NCI-H187 treated with DMSO at 0.1 percent for 48 hours (cell line): ENCODE measurements at regions not wholly inside any gene's neighbourhood (a gene's known extent, or its start where the extent isn't known, plus 50 kb on each side); places are given as distances from the start of the nearest gene placed in this dataset.
"Not testable (repeated sequence)": the region's sequence is repeated elsewhere in the genome, so short reads cannot be mapped to it uniquely, and the experiment has no call there.

Source experiments
- DNase-seq: peaks from one replicate; lab custom pipeline; 2025; lab: John Stamatoyannopoulos, UW

DNA sequence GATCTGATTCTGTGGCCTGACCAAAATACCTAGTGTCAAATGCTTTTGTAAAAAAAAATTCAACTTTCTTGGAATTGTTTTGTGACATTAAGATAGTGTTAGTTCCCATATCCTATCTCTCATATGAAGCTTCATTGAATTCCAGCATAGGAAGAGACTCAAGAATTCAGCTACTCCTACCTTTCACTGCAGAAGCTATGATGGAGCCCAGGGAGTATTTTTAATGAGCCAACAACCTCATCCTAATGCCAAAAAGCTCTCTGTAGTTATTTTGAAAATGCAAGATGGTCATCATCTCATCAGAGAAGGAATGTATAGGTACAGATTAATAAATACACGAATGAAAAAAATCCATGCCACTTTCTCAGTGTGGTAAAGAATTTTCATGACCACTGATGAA lies 431.2 kb upstream of the SGCG start:
- no peak for DNase-seq

DNA sequence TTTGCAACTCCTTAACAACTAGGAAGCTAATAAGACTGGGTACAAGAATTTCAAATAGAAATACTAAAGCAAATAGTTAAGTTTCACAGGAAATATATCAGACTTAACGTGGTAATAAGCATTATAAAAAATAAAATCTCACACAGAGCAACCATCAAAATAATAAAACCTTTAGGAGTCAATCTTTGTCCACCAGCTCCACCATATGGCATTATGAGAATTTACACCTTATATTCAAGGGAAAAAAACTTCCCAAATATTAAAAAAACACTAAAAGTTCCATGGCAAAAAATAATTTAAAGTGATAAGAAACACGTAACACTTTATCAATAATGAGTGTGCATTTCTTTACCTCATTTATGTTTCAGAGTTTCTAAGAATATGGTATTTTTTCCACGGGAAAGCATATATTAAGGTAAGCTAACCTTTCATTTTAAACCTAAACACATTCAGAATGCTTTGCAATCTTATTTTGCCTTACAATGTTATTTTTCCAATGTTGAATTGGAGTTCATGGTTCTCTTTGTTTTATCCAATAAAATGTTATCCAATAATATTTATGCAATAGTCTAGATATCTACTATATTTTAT lies 423.2 kb upstream of the SGCG start:
- DNase-seq: no peak

DNA sequence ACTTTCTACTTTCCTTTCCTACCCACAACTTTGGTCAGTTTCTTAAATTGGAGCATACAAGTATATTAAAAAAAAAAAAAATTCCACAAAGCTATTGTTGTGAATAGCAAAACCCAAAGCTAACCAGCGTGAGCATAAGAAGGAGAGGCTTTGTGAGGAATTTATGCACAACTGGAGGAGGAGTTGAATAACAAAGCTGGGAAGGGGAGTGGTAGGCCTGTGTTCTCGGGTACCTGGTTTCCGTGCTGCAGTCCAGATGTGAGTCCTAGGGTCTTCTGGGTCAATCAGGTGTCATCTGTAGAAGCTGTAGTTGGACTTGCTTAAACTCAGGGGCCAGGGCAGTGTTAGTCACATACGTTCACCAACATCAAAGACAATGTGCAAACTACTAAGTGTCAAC lies 422.5 kb upstream of the SGCG start:
- DNase-seq: no peak

DNA sequence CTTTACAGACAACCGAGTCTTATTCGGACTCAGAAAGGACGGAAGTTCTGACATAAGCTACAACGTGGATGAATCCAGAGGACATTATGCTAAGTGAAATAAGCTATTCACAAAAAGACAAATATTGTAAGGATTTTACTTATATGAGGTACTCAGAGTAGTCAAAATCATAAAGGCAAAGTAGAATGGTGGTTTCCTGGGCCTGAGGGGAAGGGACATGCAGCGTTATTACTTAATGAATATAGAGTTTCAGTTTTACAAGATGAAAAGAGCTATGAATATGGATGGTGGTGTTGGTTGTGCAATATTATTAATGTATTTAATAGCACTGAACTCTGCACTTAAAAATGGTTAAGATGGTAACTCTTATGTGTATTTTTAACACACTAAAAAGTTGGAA lies 419.1 kb upstream of the SGCG start:
- no peak for DNase-seq

DNA sequence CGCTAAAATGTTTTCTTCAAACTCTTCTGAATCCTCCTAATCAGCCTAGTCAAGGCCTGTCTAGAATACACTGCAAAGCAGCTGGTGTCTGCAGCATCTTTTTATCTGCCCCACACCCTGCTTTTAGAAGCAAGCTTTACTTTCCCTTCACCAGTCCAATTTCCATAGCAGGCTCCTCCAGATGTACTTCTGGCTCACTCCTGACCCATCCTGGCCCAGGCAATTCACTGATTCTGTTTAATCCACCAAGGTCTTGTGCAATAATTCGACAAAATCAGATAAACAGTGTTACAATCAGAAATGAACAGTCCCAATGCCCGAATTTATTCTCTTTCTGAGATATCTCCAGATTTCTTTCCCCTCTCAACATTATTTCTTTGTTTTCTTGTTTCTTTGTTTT lies 415.2 kb upstream of the SGCG start:
- no peak for DNase-seq

DNA sequence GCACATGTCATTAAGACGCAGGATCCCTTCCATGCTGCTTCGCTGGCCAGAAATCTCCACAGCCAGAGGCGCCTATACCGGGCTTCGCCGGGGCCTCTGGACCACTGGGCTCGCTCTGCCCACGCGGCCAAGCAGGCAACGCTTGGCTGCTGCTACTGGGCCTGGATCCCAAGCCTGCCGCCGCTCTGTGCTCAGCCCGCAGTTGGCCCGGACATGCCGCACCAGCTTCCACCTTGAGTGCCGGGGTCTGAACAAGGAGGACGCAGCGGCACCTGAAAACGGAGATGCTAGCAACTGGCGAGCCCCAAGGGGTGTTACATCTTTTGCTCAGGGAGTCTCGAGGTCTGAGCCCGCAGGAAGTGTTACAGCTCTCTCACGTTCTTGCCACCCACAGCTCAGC lies 409.9 kb upstream of the SGCG start:
- DNase-seq: no peak

DNA sequence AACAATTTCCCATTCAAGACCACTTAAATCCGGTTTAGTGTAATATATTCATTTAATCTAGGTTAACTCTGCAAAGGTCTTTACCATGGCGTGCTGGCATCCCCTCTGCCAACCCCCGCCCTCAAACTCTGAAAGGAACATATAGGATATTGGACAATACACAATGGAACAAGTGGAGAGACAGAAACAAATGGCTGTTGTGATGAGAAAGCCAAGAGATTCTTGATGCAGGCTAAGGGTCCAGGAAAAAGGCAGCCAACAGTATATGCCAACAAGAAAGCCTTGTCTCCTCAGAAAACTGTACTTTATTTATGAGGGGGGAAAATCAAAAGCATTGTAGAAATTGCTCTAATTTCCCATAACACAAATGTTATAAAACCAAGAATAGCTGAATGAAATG lies 407.3 kb upstream of the SGCG start:
- no peak for DNase-seq

DNA sequence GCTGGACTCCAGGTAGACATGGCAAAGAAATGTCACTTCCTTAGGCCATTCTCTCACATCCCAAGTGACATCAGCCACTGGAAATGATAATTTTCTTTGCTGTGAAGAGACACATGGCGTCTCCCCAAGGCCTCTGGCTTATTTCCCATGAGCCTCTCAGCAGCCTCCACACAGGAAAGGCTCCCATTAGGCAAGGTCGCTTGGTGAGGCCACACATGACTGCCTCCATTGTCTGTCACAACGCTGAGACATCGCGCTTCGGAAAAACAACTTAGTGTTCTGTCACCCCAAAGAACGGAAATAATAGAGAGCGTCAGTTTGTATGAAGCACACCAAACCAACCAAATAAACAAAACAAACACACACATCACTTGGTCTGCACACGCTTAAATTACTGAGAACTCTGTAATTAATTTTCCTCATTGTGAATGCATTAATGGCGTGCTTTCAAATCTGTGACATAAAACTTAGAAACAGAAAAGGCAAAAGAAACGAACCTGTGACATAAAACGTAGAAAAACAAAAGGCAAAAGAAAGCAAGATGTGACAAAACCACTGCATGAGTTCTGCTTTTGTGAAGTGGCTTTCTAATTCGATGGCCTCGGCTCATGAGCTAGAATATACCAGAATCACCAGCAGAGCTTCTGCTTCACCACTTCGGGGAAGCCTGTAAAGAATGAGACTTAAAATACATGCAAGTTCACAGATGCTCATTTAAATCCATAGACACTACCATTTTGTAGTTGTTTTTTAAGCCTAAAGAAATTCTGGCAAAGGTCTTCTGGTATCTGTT lies 404.2 kb upstream of the SGCG start:
- no peak for DNase-seq

DNA sequence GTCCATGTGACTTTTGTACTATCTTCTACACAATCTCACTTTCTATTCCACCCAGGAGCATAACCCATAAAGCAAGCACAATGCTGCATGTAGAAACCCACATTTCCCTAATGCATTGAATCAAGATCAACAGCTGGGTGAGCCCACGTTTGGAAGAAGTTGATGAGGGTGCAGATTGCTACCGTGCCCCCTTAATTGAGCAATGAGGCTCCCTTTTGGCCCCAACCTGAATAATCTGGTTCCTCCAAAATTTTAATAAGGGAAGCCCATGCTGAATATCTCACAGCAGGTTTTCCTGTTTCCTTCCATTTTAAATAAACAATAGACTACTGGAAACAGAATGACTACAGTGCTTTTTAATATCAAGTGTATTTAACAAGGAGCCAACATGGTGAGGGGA lies 403.6 kb upstream of the SGCG start:
- no peak for DNase-seq

DNA sequence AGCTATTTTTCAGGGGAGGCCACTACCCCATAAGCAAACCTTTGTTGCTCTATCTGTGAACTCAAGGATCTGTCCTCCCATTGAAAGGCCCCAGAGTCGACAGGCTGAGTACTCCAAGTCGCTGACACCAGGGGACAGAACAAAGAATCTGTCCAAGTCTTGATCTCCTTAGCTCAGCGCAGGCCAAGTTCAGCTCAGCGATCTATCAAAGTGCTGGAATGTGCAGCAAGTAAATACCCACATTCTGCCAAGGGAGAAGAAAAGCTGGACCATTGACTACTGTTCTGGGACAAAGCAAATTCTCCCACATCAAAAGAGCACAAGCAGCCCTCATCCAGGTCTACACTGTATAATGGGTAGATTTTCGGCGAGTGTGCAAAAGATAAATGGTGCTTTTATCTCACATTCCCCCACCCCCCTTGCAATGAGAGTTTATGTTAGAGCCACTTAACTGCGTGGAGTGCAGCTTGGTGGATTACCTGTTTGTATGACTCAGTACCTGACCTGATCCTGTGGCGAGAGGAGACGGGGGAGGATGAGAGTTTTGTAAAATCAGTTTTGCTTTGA lies 391.7 kb upstream of the SGCG start:
- DNase-seq: no peak

DNA sequence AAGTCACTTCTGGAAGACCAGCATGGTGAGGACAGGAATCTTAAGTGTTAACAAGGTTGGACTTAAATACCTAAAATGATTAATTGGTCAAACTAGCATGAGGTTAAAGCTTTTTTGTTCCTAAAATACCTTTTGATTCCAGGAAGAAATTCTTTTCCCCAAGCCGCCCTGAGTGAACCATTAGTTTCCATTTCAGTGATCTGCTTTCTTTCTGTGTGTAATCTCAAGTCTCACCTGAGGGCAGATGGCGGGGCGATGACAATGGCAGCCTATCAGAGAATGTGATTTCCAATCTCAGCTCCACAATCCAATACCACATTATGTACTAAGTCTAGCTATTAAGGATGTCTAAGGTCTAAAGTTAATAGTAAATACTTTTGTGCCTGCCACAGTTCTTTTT lies 390.9 kb upstream of the SGCG start:
- no peak for DNase-seq

DNA sequence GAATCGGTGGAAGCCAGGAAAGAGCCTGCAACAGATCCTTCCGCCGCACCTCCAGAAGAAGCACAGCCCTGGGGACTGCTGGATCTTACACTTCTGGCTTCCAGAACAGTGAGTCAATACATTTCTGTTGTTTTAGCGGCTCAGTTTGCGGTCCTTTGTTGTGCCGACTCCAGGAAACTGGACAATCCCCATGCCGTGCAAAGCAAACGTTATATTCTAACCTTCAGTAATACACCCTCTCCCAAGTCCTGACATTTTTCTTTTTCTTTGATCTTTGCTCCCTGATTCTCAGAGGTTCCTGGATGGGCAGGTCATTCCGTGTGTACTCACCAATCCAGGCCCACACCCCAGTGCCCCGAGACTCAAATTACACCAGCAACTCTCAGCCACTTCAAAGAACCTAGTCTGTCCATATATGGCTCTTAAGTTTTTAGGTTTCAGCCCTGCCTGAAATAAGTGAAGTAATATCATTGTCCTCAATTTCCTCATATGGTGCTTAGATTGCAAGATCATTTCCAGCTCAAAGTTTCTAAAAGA lies 387.1 kb upstream of the SGCG start:
- DNase-seq: no peak

DNA sequence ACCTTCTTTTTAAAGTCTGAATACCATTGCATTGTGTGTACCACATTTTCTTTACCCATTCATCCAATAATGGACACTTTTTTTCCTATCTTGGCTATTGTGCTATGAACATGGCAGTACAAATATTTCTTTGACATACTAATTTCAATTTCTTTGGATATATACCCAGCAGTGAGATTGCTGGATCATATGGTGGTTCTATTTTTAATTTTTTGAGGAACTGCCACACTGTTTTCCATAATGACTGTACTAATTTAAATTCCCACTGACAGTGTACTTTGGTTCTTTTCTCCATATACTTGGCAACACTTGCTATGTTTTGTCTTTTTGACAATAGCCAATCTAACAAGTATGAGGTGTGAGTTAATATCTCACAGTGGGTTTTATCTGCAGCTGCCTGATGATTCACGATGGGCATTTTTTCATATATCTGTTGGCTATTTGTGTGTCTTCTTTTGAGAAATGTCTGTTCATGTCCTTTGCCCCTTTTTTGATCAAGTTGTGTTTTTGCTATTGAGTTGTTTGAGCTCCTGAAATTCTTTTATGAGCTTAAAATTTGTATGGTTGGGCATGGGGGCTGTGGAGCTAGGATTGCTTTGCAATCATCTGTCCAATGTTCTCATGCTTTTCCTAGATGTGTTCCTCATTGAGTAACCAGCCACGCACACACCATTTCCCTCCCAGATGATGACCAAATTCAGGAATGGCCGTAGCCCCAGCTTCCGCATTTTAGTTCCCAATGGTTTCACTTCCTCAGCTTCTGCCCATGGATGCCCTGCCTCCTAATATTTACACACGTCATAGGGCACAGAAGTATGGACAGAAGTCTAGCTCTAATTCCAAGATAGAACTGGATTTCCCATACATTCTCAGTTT lies 380.0 kb upstream of the SGCG start:
- no peak for DNase-seq

DNA sequence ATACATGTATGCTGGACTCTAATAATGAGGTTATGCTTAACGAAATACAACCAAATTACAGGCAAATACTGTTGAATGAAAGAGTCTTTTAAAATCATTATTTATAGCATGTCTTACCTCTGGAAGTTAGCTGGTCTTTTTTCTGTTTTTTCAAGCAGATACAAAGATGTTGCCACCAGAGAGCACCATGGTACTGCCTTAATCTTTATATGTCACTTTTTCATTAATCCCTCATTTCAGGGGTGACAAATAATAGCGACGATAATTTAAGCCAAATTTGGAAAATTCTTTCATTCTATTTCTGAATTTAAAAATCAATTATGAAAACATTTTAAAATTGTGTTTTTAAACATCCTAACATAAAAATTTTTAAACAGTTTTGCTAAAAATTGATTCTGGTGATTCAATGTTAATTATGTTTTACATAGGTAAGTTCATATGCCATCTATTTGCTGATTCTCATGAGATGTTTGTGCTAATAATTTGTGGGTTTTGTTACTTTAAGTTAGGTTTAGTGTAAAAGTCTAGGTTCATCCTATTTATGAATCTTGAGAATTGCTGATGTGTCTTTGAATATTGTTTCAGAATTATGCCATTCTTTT lies 379.3 kb upstream of the SGCG start:
- no peak for DNase-seq

DNA sequence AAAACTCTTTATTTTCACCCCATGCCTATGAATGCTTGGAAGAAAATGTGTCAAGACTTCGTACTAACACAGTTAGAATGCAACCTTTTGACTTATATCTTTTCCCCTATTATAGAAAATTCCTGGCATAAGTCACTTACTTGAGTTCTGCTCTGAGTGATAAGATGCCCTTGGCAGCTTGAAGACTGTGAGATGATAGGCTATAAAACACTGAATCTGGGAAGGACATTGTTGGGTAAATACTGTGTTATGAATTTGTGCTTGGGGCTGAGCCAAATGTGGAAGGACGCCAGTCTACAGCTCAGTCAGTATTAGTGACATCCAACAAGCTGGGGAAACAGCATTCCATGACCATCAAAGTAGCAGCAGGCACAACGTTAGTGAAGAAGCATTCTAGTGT lies 368.0 kb upstream of the SGCG start:
- DNase-seq: no peak

DNA sequence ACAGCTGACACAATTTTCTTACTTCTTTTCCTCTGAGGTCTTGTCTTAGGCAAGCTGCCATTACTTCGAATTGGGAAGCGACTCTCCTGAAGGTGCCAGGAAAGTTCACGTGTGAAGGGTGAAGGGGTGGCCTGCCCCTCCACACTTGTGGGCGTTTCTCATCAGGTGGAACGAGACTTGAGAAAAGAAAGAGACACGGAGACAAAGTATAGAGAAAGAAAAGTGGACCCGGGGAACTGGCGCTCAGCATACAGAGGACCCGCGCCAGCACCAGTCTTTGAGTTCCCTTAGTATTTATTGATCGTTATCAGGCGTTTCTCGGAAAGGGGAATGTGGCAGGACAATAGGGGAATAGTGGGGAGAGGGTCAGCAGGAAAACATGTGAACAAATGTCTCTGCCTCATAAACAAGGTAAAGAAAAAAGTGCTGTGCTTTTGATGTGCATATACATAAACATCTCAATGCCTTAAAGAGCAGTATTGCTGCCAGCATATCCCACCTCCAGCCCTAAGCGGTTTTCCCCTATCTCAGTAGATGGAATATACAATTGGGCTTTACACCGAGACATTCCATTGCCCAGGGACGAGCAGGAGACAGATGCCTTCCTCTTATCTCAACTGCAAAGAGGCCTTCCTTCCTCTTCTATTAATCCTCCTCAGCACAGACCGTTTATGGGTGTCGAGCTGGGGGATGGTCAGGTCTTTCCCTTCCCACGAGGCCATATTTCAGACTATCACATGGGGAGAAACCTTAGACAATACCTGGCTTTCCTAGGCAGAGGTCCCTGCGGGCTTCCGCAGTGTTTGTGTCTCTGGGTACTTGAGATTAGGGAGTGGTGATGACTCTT lies 367.0 kb upstream of the SGCG start:
- not testable (repeated sequence) for DNase-seq

DNA sequence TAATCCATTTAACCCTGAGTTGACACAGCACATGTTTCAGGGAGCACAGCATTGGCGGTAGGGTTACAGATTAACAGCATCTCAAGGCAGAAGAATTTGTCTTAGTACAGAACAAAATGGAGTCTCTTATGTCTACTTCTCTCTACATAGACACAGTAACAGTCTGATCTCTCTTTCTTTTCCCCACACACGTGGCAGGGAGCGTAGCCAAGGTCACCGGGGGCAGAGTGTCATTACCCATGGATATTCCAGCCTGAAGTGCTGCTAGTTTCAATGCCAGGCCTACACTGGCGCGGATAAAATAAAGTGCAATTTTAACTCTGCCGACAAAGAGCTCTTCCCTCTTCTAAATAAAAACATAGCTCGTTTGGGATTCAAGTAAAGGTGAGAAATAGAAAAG lies 366.3 kb upstream of the SGCG start:
- DNase-seq: not testable (repeated sequence)

DNA sequence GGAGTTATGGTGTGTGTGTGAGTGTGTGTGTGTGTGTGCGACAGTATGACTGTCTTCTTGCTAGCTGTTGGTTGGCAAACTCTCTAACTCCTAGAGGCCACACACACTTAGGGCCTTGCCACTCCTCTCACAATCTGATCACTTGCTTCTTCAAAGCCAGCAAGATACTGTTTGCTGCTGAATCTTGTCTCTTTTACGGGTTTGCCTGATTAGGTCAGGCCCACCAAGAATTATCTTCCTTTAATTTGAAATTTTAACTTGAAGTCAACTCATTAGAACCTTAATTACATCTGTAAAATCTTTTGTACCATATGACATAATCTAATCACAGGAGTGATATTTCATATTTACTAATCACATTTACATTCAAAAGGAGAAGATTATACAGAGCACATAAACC lies 359.2 kb upstream of the SGCG start:
- DNase-seq: no peak

DNA sequence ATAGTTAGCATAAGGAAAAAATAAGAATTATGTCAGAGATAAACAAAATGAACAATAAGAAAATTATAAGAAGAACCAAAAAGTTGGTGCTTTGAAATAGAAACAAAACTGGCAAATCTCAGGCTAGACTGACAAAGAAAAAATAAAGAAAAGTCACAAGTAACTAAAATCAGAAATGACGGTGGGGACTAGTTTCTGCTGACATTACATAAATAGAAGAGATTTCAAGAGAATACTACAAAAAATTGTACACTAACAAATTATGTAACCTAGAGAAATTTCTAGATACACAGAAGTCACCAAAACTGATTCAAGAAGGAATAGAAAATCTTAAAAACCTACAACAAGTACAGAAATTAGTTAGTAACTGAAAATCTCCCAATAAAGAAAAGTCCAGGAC lies 355.6 kb upstream of the SGCG start:
- no peak for DNase-seq

DNA sequence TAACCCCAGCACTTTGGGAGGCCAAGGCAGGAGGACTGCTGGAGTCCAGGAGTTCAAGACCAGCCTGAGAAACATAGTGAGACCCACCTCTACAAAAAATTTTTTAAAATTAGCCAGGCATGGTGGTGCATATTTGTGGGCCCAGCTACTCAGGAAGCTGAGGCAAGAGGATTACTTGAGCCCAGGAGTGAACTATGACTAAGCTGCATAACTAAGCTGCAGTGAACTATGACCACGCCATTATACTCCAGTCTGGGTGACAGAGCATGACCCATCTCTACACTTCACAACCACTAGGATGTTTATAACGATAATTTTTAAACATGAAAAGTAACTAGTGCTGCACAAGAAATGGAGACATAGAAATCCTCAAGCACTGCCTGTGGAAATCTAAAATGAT lies 352.7 kb upstream of the SGCG start:
- no peak for DNase-seq

DNA sequence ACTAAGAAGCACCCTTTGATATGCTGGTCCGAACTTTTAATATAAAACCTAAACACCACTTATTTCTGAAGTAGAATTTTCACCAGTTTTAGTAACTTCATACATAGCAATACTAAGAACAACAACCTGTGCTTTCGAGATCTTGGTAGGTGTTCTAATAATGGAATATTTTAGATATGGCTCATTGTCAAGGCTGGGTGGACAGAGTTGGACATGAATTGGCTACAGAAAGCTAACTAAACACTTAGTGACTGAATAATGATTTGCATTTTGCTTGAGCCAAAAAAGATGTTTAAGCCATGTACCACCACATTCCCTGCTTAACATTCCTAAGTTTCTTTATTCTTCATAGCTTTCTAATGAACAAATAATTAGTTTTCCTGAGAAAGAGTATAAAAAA lies 344.3 kb upstream of the SGCG start:
- no peak for DNase-seq
